Central memory CD4-positive, alpha-beta T cell (primary cell): ENCODE measurements at regions not wholly inside any gene's neighbourhood (a gene's known extent, or its start where the extent isn't known, plus 50 kb on each side); places are given as distances from the start of the nearest gene placed in this dataset.
A peak's percentile ranks its signal among the peaks of the same experiment; 100 is the strongest.
"Not testable (repeated sequence)": the region's sequence is repeated elsewhere in the genome, so short reads cannot be mapped to it uniquely, and the experiment has no call there.

ENCODE experiments used
- DNase-seq: peaks from one replicate; pipeline ENCODE4 v3.0.0; 2022

DNA sequence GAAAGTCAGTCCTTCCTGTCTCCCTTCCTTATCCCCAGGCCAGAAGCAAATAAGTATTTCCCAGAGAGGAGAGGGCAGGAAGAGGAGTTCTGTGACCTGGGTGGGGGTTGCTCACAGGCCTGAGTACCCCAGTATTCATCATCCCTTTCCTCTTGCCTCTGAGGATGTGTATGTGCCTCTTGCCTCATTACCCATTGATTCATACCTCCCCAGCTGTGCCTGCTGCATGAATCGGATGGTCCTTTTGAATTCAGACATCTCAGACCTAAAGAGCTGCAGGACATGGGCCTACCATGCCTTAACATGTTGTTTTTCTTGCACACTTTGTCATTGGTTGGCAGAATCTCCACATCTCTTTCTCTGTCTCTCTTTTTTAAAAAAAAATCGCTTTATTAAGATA, 112.8 kb upstream of the SHB start:
- DNase-seq: no peak

DNA sequence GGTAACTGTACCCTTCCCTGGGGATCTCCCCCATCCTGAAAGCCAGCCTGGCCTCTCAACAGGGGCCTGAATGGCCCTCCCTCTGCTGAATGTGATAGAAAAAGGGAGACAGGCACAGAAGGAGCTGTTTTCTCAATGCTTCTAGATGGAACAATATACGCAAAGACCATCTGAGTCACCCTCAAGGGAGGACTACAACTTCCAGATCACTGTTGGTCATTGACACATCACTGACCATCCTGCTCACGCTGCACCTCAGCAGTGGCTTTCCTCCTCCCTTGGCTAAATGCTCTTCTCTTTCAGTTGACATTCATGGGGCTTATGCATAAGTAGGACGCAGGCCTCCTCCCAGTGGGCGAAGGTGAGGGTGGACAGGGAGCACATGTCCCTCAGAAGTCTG, 112.2 kb upstream of the SHB start:
- no peak for DNase-seq

DNA sequence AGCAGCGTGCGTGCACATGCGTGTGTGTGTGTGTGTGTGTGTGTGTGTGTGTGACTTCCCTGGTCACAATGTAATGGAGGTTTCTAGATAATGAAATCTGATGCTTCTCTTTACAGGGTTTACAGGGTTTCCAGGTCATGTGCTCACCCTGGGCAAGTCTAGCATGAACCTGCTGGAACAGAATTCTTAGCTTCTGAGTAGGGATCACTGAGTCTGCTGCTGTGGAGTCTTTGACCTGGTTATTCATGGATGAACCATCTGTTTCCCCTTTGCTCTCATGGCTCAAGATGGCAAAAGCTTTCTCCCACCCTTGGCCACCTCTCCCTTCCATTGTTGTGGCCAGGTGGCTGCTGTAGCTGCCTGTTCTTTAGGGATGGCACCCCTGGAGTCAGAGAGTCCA, 111.6 kb upstream of the SHB start:
- no peak for DNase-seq

DNA sequence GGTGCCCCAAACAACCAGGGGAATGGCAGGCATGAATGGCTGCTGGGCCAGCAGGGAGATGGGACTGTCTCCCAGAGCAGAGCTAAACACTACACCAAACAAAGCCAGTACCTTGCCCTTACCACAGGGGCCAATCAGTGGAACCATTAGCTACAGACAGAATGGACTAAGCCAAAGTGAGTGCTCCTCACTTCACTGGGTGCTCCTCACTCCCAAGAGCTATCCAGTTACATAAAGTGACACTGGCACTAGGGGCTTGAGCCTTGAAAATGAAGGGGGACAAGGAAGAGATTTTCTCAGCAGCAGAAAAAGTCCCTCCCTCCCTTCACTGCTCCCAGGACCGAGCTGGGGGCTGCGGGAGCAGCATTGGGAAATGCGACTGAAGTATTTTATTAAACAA, 110.9 kb upstream of the SHB start:
- DNase-seq: no peak

DNA sequence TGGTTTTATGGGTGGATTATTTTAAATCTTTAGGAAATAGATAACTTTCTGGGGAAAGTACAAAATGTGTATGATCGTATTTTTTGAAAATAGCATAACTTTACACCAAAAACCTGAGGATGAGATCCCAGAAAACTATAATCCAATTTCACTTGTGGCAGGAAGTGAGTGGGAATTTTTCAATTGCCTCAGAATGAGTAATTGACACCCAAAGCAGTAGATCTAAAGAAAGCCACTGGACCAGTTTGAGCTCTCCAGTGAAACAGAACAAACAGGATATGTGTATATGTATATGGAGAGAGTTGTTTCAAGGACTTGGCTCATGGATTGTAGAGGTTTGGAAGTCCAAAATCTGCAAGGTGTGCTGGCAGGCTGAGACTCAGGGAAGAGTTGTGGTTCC, 109.2 kb upstream of the SHB start:
- DNase-seq: no peak

DNA sequence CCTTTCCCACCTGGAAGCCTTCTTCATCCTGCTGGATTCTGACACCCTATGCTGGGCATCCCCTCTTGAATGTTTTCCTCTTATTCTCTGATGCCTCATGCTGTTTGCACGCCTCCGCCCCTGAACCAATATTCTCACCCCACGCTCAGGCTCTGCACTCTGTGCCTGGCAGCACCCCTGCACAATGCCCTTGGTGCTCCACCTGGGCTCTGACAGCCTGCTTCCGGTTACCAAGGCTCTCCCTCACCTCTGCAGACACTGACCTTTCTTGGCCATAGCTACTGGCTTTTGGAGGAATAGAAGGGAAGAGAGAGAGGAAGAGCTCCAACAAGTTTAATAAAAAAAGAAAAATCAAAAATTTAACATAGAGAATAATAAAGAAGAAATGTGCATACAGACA, 108.7 kb upstream of the SHB start:
- no peak for DNase-seq

DNA sequence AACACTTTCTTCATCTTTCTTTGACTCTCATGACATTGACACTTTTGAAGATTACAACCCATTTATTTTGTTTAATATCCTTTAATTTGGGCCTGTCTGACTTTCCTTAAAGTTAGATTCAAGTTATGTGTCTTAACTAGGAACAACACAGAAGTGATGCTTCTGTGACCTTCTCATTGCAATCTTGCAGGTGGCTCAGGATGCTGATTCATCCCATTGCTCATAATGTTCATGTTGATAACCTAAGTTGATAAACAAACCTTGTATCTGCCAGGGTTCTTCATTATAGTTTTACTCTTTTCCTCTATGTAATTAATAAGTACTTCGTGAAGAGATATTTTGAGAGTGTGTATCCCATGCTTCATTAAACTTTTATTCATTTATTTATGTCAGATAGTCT, 107.2 kb upstream of the SHB start:
- no peak for DNase-seq

DNA sequence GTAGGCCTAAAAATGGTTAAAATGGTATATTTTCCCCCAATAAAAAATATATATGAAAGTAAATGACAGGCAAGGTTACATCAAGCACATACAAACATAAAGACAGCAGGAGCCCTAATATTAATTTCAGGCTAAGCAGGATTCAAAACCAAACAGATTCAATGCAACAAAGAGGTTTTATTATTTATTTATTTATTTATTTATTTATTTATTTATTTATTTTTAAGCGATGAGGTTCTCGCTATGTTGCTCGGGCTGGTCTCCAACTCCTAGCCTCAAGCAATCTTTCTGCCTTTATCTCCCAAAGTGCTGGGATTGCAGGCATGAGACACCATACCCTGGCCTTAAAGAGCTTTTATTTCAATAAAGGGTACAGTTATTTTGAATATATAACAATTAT, 106.4 kb upstream of the SHB start:
- DNase-seq: no peak

DNA sequence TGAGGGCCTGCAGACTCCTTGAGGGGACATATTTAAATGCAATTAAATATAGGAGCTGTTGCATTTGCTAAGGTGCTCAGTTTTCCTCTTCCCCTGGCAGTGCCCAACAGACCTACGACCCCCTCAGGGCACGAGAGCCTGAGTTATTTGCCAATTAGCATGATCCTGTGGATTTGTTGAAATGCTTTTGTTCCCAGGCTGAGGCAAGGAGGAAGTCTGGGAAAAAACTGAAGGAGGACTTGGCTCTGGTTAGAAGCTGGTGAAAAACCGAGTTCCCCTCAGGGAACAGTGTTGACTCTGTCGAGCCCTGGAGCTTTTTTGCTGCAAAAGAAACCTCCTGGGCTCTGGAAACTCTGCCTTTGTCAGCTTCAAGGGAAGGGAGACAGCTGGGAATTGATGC, 103.6 kb upstream of the SHB start:
- DNase-seq: no peak

DNA sequence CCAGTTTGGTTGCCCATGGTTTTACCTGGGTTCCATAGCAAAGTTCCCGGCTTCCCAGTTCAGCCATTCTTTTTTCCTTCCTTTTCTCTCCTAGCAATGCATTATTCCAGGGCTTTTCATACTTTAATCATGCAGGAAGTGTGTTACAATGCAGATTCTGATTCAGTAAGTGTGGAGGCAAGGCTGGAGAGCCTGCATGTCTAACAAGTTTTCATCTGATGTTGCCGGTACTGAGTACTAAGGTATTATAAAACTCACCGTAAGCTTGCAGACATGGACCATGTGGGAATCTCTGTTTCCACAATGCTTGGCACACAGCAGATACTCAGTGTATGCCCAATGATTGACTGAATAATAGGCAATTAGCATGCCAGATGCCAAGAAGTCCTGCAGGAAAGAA, 102.9 kb upstream of the SHB start:
- no peak for DNase-seq

DNA sequence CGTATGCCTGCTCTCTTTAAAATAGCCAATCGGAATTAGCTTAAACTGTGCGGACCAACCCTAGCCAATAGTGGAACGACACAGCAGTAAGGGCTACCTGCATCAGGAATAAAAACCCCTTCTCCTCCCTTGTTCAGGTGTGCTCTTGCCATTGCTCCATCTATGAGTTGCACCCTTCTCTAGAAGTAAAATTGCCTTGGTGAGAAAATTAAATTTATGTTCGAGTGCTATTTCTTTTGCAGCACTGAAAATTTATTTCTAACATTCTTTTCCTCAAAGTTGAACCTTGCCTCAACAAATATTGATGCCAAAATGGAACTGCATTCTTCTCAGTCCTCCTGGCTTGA, 102.5 kb upstream of the SHB start:
- no peak for DNase-seq

DNA sequence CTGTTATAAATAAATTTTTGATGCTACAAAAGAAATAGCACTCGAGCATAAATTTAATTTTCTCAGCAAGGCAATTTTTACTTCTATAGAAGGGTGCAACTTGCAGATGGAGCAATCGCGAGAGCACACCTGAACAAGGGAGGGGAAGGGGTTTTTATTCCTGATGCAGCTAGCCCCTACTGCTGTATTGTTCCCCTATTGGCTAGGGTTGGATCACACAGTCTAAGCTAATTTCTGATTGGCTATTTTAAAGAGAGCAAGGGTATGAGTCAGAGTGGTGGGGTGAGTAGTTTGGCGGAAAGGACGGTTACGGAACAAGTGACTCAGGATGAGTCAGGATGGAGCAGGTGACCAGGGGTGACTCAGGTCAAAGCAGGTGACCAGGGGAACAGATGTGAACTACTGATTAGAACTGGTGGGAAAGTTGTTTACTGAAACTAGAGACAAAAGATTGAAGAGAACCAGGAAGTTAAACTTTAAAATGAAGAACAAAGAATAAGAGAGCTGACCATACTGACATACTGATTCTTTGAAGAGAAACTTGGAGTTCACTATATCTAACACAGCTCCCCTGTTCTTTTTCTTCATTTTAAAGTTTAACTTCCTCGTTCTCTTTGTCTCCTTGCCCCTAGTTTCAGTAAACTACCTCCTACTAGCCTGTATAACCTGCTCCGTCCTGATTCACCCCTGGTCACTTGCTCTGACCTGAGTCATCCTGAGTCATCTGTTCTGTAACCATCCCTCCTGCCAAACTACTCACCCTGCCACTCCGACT, 101.9 kb upstream of the SHB start:
- not testable (repeated sequence) for DNase-seq

DNA sequence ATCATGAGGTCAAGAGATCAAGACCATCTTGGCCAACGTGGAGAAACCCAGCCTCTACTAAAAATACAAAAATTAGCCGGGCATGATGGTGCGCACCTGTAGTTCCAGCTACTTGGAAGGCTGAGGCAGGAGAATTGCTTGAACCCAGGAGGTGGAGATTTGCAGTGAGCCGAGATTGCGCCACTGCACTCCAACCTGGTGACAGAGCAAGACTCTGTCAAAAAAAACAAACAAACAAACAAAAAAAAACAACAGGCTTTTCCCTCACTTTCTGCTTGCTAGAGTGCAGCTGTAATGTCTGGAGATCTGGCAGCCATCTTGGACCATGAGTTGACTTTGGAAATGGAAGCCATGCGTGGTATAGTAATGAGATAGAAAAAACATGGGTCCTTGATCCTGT, 101.1 kb upstream of the SHB start:
- not testable (repeated sequence) for DNase-seq

DNA sequence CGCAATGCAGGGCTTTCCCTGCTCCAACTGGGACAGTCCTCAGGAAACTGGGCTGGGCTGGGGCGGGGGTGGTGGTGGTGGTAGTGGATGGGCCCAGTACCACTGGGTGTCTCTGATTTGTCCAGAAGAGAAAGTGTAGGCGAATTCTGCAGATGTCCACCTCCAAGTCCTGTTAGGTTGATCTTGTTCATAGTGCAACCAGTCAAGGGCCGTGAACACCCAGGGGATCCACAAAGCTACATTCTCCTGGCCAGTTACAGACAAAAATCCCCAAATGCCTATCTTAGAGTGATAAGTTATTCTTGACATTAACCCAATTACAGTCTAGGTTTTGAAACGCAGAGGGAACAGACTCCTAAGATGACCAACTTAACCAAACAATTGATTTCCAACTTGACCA, 97.5 kb upstream of the SHB start:
- DNase-seq: no peak

DNA sequence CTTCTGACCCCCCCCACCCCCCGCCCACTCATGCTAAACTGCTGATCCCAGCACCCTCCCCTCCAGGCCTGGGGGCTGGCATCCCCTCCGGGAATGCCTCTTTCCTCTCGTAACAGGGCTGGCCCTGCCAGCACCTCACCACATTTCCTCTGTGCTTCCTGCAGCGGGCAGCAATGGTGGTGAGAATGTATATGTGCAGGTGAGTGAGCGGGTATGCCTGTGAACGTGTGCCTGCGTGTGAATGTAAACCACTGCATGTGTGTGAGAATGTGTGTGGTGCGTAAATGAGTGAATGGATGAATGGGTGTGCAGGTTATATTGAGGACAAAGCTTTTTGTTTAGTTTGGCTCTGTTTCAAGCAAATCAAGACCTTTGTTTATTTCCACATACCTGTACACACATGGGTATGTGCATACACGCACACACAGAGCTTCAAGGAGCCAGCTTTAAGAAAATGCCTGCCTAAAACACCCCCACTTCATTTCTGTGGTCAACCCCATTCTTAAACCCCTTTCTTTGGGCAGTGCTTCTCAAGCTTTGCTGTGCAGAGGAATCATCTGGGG, 95.7 kb upstream of the SHB start:
- DNase-seq: no peak

DNA sequence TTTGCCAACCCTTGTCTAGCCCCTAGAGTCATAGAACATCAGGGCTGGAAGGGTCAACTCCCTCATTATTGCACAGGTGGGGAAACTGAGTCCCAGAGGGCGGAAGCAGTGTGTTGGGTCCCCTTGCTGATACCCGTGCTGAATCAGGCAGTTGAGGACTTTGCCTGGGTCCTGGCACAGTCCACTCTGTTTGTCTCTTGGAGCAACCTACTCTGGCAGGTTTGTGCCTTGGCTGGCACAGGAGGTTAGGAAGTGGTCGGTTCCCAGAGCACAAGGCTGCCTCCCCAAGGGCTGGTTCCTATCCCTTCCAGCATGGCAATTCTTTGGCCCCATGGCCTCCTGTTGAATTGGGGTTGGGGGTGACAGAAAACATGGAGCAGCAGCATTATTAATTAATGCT, 94.5 kb upstream of the SHB start:
- DNase-seq: no peak

DNA sequence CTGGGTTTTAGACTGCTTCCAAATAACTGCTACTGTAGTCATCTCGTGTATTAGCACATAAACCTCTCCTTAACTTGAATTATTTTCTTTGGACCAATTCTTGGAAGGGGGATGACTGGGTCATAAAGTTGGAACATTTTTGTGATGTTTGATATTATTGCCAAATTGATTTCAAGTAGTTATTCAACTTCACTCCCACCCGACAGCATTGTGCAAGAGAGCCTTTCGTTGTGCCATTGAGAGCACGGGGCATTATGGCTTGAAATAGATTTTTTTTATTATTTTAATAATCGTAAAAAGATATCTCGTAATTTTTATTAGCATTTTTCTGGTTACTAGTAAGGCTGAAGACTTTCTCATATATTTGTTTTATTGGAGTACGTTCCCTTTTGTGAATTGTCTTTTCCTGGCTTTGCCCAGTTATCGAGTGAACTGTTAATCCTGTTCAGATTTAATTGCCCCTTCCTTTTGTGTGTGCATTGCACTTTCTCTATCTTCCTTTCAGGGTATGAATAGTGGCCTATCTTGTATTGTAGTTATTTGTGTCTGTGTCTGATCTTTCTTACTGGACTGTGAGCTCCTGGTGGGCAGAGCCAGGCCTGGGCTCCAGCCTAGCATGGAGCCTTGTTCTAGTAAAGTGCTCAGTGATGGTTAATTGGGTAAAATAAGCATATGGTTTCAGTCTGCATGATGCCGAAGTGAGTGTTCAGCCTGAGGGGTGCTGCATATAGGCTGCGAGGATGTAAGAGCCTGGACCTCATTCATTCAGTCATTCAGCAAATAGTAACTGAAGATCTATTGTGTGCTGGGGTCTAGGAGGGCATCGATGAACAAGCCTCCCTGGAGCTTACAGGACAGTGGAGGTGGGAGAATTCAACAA, 93.5 kb upstream of the SHB start:
- DNase-seq: no peak

DNA sequence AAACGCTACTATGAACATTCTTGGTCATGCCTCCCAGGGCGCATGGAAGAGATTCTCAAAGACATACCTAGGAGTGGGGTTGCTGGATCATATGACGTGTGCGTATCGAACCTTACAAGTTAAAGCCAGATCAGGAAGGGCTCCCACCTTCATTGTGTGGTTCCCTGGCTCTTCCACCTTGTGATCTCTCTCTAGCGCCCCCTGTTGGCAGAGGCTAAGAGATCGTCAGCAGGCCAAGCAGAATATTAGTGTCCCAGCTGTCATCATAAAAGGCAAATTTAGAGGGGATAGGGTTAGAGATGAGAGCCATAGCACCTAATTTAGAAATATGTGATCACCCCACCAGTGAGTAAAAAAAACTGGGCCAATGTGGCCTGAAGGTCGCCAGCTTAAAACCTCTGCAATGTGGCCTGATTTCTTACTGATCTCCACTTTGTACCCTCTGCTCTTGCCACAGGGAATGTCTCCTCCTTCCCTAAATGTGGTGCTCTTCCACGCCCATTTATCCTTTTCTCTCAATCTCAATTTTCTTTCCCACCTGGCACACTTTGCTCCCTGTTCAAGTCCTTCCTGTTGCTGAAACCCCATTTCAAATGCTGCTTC, 91.7 kb upstream of the SHB start:
- peak; percentile 35 for DNase-seq

DNA sequence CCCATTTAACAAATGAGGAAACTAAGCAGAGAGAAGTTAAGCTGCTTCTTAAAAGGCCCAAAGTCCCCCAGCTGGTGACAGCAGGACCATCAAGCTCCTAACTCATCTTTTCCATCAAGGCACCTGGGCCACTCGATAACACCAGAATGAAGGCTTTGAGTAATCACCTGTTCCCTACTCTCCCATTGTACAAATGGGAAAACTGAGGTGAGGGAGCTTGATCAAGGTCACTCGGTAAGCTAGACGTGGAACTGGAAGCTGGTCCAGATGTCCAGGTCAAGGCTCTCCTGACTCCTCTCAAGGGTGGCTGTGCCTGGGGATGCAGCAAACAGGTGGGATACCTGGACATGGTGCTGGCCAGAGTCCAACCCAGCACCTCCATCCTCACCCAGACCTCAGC, 90.6 kb upstream of the SHB start:
- DNase-seq: no peak

DNA sequence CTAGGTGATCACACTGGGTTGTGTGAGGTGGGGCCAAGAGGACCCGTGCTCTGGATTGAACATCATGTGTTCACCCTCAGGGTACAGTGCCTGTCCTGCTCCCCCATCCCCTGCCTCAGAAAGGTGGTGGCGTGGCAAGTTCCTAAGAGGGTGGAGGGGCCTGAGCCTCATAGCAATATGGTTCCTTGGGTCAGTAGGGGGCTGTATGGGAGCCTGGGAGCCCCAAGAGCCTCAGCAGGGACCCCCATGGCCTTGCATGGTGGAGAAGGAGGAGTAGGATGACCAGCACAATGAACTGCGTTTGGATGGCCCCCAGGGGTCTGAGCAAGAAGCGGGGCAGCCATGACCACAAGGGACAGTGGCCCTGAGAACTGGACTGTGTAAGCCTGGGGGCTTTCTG, 89.6 kb upstream of the SHB start:
- DNase-seq: no peak

DNA sequence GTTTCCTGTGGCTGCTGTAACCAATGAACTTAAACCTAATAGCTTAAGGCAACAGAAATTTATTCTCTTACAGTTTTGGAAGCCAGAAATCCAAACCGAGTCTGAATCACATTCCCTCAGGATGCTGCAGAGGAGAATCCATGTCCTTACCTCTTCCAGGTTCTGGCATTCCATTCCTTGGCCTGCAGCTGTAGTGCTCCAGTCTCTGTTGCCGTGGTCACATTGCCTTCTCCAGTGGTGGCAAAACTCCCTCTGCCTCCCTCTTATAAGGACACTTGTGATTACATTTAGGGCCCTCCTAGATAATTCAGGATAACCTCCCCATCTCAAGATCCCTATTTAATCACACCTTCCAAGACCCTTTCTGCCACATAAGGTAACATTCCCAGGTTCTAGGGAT, 88.7 kb upstream of the SHB start:
- DNase-seq: no peak

DNA sequence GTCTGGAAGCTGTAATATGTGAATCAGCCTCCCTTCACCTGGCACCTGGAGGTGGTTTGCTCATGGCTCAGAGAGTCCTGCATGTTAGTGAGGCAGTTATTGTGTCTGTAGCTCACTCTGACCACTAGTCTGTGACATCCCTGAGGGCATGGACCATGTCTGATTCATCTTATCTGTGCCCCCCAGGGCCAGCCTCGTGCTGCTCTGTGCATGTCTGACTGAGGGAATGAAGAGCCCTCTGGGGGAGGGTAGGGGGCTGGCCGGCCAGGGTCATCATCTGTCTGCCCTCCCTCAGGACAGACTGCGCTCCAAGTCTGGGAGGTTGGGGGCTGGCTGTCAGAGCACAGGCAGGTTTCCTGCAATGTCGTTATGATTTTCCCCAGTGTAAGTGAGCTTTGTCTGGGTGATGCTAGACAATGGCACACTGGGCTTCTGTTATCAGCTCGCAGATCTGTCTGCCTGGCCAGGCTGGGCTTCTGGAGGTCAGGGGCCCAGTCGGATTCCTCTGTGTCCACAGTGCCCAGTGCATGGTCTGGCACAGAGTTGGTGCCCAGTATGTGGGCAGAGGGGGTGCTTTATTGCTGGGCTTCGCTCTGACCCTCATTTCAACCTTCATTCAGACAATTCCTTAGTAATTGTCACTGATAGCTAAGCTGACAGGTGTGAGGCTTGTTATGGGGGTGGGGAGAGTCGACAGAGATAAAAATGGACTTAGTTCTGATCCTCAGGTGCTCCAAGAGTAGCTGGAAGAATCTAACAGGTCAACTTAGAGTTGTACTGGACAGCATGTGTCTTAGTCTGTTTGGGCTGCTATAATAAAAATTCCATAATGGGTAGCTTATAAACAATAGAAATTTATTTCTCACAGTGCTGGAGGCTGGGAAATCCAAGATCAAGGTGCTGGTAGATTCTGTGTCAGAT, 85.7 kb upstream of the SHB start:
- no peak for DNase-seq

DNA sequence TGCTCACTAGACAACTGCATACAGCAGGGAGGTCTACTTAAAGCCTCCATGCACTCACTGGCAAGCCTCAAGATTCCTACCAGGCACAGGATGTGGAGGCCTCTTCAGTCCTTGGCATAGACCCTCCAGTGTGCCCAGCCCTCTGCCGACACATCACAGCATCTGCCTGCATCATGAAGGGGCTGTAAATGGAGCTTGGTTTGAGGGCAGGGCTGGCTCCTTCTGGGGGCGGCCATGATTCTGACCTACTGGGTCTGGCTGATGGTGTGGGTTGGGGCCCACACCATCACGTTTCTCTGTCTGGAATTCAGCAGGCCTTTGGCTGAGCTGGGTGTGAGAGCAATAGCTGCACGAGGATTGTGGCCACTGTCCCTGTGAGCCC, 84.9 kb upstream of the SHB start:
- DNase-seq: no peak
